NB4 (cell line): ENCODE measurements at regions not wholly inside any gene's neighbourhood (a gene's known extent, or its start where the extent isn't known, plus 50 kb on each side); places are given as distances from the start of the nearest gene placed in this dataset.
"Not testable (repeated sequence)": the region's sequence is repeated elsewhere in the genome, so short reads cannot be mapped to it uniquely, and the experiment has no call there.

Experiments
- DNase-seq: peaks from one replicate; pipeline ENCODE4 v3.0.0; 2010; ENCODE audit warnings: low read depth
- H3K4me3 ChIP-seq: one replicate; pipeline ENCODE4 v1.5.1; 2011; ENCODE audit warnings: mild to moderate bottlenecking, low read depth, low read length, moderate library complexity
- MYC ChIP-seq: IDR thresholded peaks from 2 replicates; pipeline ENCODE4 v1.6.1; 2011; ENCODE audit warnings: low read depth, low read length
- POLR2A ChIP-seq: IDR thresholded peaks from 2 replicates; pipeline ENCODE4 v1.6.1; 2011; ENCODE audit warnings: mild to moderate bottlenecking; ENCODE audit not compliant: insufficient read length; ENCODE audit errors: extremely low read depth
- TF ChIP-seq, protein P1 (sequence below): IDR thresholded peaks from one replicate; pipeline ENCODE4 v1.5.1; 2012; ENCODE audit warnings: low read depth, low read length
- TF ChIP-seq, protein P2 (sequence below): IDR thresholded peaks from 2 replicates; pipeline ENCODE4 v1.6.1; 2011; ENCODE audit warnings: low read depth, low read length

GRCh38 chr7:68087401-68087800 is 1090.8 kb downstream of the TYW1 start:
- TF ChIP-seq MYC, result no peak
- TF ChIP-seq, protein P1, sequence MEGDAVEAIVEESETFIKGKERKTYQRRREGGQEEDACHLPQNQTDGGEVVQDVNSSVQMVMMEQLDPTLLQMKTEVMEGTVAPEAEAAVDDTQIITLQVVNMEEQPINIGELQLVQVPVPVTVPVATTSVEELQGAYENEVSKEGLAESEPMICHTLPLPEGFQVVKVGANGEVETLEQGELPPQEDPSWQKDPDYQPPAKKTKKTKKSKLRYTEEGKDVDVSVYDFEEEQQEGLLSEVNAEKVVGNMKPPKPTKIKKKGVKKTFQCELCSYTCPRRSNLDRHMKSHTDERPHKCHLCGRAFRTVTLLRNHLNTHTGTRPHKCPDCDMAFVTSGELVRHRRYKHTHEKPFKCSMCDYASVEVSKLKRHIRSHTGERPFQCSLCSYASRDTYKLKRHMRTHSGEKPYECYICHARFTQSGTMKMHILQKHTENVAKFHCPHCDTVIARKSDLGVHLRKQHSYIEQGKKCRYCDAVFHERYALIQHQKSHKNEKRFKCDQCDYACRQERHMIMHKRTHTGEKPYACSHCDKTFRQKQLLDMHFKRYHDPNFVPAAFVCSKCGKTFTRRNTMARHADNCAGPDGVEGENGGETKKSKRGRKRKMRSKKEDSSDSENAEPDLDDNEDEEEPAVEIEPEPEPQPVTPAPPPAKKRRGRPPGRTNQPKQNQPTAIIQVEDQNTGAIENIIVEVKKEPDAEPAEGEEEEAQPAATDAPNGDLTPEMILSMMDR, result no peak
- no peak for TF ChIP-seq POLR2A
- TF ChIP-seq, protein P2, sequence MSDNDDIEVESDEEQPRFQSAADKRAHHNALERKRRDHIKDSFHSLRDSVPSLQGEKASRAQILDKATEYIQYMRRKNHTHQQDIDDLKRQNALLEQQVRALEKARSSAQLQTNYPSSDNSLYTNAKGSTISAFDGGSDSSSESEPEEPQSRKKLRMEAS, result no peak
- H3K4me3 ChIP-seq, result no peak overlapping the region
- no peak for DNase-seq

GRCh38 chr7:68088879-68089278 is 1092.2 kb downstream of the TYW1 start:
- DNase-seq, result no peak
- TF ChIP-seq, protein P2, result no peak
- no peak for TF ChIP-seq MYC
- no peak for TF ChIP-seq POLR2A
- TF ChIP-seq, protein P1, result no peak
- no peak overlapping the region for H3K4me3 ChIP-seq

DNA sequence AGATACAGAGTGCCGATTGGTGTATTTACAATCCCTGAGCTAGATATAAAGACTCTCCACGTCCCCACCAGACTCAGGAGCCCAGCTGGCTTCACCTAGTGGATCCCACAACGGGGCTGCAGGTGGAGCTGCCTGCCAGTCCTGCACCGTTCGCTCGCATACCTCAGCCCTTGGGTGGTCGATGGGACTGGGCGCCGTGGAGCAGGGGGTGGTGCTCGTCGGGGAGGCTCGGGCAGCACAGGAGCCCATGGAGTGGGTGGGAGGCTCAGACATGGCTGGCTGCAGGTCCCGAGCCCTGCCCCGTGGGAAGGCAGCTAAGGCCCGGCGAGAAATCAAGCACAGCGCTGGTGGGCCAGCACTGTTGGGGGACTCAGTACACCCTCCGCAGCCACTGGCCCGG is 1093.6 kb downstream of the TYW1 start:
- H3K4me3 ChIP-seq, DNase-seq: not testable (repeated sequence)

GRCh38 chr7:68103319-68103718 is 1106.7 kb downstream of the TYW1 start:
- no peak overlapping the region for H3K4me3 ChIP-seq
- TF ChIP-seq, protein P1, result no peak
- TF ChIP-seq, protein P2, result no peak
- TF ChIP-seq POLR2A (no peak), MYC (no peak)
- DNase-seq, result no peak

DNA sequence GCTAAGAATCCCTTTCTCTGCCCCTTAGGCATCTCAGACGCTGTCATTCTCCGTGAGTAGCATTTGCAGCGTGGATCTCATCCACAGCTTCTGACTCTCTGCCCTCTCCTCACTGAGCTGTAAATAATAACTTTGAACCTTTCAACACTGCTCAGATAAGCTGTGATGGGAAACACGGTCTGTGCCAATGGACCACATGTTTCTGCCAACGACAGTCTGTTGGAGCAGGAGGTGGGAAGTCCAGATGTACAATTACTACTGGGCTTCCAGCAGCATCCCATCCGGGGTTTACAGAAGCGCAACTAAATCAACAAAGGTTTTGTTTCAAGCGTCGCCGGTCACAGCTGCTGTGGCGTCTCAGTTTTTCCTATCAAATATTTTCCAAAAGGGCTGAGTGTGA is 1110.6 kb downstream of the TYW1 start:
- H3K4me3 ChIP-seq, result no peak overlapping the region
- DNase-seq, result no peak
- TF ChIP-seq MYC (no peak), POLR2A (no peak)
- TF ChIP-seq, protein P2, result no peak
- TF ChIP-seq, protein P1, result no peak

DNA sequence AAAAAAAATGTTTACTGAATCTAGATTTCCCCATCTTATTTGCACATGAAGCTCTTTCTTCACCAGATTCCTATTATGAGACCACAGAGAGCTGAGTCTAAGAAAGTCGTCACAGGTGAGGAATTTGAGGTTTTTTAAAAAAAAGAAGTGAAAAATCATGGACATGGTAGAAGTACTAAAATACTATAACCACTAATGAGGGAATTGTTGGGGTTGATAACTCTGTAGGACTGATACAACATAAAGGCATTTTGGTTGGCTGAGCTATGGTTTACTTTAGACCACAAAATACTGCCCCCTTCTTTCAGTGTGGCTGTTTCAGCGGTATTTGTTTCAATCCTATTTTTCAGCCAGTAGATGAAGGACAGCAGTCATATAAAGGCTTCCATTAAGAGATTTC is 1111.3 kb downstream of the TYW1 start:
- no peak for DNase-seq
- no peak overlapping the region for H3K4me3 ChIP-seq
- no peak for TF ChIP-seq POLR2A
- TF ChIP-seq, protein P1, result no peak
- TF ChIP-seq MYC, result no peak
- TF ChIP-seq, protein P2, result no peak
